ENCODE measurements at regions not wholly inside any gene's neighbourhood (a gene's known extent, or its start where the extent isn't known, plus 50 kb on each side); places are given as distances from the start of the nearest gene placed in this dataset.

DNA sequence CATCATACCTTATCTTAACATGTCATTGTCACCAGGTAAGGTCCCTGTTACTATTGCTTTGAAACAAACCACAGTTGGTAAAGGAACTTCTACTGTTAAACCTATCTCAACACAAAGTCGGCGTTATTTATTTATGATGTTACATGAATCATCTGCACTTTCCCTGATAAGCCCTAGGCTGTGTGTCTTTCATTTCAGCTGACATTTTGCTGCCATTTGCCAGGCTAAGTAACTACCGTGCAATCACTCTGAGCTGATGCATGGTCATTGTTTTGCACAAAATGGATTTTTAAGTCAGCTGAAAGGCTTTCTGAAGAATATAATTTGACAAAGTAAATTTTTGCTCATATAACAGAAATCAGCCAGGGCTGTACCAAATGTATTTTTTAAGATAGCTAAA, 546.5 kb downstream of the ZNF608 start:
- no TSS peak for BruUV-seq (replicated peaks)
- in situ Hi-C loops (cut with HindIII; ENCODE audit: extremely low pct_ligation_motif_present, low pct_unique_long_range_greater_than_20kb): no loop called here

More for the DNA sequence above, 546.5 kb downstream of the ZNF608 start:
- no peaks in the 10 kb centered on the region for H3K79me2 ChIP-seq (ENCODE audit: insufficient read depth, low read length)
- no peak overlapping the region for H3K27ac ChIP-seq (ENCODE audit: extremely low read length, insufficient read depth, low read length)
- no peaks in the 10 kb centered on the region for H3K4me1 ChIP-seq (ENCODE audit: insufficient read depth, low read length)
- DNase-seq (ENCODE audit: low spot score) (no peak), ATAC-seq (no peak), FAIRE-seq (no peak)
- no peak overlapping the region for H3K4me3 ChIP-seq (replicated peaks in 1 of 3; ENCODE audit: insufficient read depth in 1 of 3, low read depth in 2 of 3, low read length in 3 of 3)
- intact Hi-C loops (cut with micrococcal nuclease; ENCODE audit: unreplicated experiment): no loop called here
- WGBS (ENCODE audit: low lambda C conversion rate): 11% methylated on average over 3 of the region's 3 CpGs
- CTCF ChIA-PET (ENCODE audit: low intra/inter-chr PET ratio, low total read pairs): no interaction called here
- H2AFZ ChIP-seq (ENCODE audit: low read length): no peak overlapping the region
- no peak overlapping the region for H3K4me2 ChIP-seq (ENCODE audit: low read depth, low read length)
- no peak overlapping the region for H3K9ac ChIP-seq (ENCODE audit: insufficient read depth, low read depth, low read length)
- TF ChIP-seq ZKSCAN1 (IDR thresholded peaks at IDR 0.05; ENCODE audit: low read length) (no peak), FOXA3 (CRISPR knock-in tag; IDR thresholded peaks at IDR 0.05) (no peak), PCBP2 (optimal IDR thresholded peaks at IDR 0.05; ENCODE audit: low read depth, low read length, poor library complexity, severe bottlenecking) (no peak), SCMH1 (CRISPR knock-in tag; IDR thresholded peaks at IDR 0.05; ENCODE audit: borderline replicate concordance) (no peak)
- TF ChIP-seq, protein P1, sequence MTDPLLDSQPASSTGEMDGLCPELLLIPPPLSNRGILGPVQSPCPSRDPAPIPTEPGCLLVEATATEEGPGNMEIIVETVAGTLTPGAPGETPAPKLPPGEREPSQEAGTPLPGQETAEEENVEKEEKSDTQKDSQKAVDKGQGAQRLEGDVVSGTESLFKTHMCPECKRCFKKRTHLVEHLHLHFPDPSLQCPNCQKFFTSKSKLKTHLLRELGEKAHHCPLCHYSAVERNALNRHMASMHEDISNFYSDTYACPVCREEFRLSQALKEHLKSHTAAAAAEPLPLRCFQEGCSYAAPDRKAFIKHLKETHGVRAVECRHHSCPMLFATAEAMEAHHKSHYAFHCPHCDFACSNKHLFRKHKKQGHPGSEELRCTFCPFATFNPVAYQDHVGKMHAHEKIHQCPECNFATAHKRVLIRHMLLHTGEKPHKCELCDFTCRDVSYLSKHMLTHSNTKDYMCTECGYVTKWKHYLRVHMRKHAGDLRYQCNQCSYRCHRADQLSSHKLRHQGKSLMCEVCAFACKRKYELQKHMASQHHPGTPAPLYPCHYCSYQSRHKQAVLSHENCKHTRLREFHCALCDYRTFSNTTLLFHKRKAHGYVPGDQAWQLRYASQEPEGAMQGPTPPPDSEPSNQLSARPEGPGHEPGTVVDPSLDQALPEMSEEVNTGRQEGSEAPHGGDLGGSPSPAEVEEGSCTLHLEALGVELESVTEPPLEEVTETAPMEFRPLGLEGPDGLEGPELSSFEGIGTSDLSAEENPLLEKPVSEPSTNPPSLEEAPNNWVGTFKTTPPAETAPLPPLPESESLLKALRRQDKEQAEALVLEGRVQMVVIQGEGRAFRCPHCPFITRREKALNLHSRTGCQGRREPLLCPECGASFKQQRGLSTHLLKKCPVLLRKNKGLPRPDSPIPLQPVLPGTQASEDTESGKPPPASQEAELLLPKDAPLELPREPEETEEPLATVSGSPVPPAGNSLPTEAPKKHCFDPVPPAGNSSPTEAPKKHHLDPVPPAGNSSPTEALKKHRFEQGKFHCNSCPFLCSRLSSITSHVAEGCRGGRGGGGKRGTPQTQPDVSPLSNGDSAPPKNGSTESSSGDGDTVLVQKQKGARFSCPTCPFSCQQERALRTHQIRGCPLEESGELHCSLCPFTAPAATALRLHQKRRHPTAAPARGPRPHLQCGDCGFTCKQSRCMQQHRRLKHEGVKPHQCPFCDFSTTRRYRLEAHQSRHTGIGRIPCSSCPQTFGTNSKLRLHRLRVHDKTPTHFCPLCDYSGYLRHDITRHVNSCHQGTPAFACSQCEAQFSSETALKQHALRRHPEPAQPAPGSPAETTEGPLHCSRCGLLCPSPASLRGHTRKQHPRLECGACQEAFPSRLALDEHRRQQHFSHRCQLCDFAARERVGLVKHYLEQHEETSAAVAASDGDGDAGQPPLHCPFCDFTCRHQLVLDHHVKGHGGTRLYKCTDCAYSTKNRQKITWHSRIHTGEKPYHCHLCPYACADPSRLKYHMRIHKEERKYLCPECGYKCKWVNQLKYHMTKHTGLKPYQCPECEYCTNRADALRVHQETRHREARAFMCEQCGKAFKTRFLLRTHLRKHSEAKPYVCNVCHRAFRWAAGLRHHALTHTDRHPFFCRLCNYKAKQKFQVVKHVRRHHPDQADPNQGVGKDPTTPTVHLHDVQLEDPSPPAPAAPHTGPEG (CRISPR knock-in tag; IDR thresholded peaks at IDR 0.05): no peak
- TF ChIP-seq, protein P2, sequence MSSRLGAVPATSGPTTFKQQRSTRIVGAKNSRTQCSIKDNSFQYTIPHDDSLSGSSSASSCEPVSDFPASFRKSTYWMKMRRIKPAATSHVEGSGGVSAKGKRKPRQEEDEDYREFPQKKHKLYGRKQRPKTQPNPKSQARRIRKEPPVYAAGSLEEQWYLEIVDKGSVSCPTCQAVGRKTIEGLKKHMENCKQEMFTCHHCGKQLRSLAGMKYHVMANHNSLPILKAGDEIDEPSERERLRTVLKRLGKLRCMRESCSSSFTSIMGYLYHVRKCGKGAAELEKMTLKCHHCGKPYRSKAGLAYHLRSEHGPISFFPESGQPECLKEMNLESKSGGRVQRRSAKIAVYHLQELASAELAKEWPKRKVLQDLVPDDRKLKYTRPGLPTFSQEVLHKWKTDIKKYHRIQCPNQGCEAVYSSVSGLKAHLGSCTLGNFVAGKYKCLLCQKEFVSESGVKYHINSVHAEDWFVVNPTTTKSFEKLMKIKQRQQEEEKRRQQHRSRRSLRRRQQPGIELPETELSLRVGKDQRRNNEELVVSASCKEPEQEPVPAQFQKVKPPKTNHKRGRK (CRISPR knock-in tag; IDR thresholded peaks at IDR 0.05): no peak
- TF ChIP-seq, protein P3, sequence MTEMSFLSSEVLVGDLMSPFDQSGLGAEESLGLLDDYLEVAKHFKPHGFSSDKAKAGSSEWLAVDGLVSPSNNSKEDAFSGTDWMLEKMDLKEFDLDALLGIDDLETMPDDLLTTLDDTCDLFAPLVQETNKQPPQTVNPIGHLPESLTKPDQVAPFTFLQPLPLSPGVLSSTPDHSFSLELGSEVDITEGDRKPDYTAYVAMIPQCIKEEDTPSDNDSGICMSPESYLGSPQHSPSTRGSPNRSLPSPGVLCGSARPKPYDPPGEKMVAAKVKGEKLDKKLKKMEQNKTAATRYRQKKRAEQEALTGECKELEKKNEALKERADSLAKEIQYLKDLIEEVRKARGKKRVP (CRISPR knock-in tag; IDR thresholded peaks at IDR 0.05): no peak
- TF ChIP-seq, protein P4, sequence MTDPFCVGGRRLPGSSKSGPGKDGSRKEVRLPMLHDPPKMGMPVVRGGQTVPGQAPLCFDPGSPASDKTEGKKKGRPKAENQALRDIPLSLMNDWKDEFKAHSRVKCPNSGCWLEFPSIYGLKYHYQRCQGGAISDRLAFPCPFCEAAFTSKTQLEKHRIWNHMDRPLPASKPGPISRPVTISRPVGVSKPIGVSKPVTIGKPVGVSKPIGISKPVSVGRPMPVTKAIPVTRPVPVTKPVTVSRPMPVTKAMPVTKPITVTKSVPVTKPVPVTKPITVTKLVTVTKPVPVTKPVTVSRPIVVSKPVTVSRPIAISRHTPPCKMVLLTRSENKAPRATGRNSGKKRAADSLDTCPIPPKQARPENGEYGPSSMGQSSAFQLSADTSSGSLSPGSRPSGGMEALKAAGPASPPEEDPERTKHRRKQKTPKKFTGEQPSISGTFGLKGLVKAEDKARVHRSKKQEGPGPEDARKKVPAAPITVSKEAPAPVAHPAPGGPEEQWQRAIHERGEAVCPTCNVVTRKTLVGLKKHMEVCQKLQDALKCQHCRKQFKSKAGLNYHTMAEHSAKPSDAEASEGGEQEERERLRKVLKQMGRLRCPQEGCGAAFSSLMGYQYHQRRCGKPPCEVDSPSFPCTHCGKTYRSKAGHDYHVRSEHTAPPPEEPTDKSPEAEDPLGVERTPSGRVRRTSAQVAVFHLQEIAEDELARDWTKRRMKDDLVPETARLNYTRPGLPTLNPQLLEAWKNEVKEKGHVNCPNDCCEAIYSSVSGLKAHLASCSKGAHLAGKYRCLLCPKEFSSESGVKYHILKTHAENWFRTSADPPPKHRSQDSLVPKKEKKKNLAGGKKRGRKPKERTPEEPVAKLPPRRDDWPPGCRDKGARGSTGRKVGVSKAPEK (CRISPR knock-in tag; IDR thresholded peaks at IDR 0.05; ENCODE audit: borderline replicate concordance): no peak
- no peaks in the 10 kb centered on the region for H4K20me1 ChIP-seq (ENCODE audit: insufficient read depth, low read length)
- no peaks in the 10 kb centered on the region for H3K36me3 ChIP-seq (replicated peaks in 1 of 2; ENCODE audit: control insufficient read depth in 1 of 2, insufficient read depth in 2 of 2, low read length in 2 of 2)
- no peaks in the 10 kb centered on the region for H3K27me3 ChIP-seq (ENCODE audit: control insufficient read depth in 1 of 2, insufficient read depth in 2 of 2, low read length in 2 of 2)
- POLR2A ChIA-PET: no interaction called here
- H3K9me3 ChIP-seq (ENCODE audit: low read length): peaks cover 31% of the 10 kb centered on the region
